AG04450 (cell line): ENCODE measurements at regions not wholly inside any gene's neighbourhood (a gene's known extent, or its start where the extent isn't known, plus 50 kb on each side); places are given as distances from the start of the nearest gene placed in this dataset.

Experiments used
- CTCF ChIA-PET: fragments of 300-600, 350-600 bp; formaldehyde crosslinking; extraction: SDS; loops from one replicate; lab custom pipeline; 2022; ENCODE audit warnings: antibody characterized with exemption, inconsistent platforms; lab: Charles Lee
- POLR2A ChIA-PET: fragments of 350-600 bp; formaldehyde crosslinking; extraction: SDS; loops from one replicate; lab custom pipeline; 2021; ENCODE audit warnings: antibody characterized with exemption, inconsistent platforms; lab: Yijun Ruan, JAX
- DNase-seq: peaks from one replicate; pipeline ENCODE4 v3.0.0-alpha.2; 2011; ENCODE audit warnings: low read depth, low spot score
- H3K27ac ChIP-seq: one replicate; pipeline ENCODE4 v1.5.1; 2012; ENCODE audit warnings: low read depth, low read length, control low read depth
- H3K27me3 ChIP-seq: one replicate; pipeline ENCODE4 v1.6.0; 2012; ENCODE audit warnings: low read length; ENCODE audit not compliant: control insufficient read depth, insufficient read depth
- H3K4me3 ChIP-seq: 2 replicates; pipeline ENCODE4 v1.5.1; 2011; ENCODE audit warnings: mild to moderate bottlenecking, low read depth, low read length, control low read depth
- H3K9me3 ChIP-seq: 2 replicates; pipeline ENCODE4 v1.5.1; 2012; ENCODE audit warnings: low read length; ENCODE audit not compliant: control insufficient read depth, insufficient read depth
- CTCF ChIP-seq: IDR thresholded peaks from 2 replicates; pipeline ENCODE4 v1.5.1; 2011; ENCODE audit warnings: low read depth, low read length, control low read depth, inconsistent platforms

DNA sequence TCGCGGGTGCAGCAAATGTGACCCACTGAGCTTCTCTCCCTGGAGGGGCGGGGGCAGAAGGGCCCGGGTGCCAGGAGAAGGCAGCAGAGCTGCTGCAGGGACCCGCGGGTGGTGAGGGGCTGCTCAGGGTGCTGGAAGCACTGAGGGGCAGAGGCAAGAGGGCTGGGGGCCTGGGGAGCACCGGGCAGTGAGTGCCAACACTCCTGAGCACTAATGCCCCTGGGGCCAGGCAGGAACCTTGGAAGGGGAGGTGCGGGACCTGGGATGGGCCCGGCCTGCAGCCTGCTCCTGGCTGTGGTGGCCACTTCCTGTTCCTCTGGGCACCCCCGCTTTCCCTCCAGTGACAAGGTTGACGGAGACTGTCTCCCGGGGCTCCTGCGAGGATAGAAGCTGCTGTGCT is 66.5 kb upstream of the ADRA2C start:
- POLR2A ChIA-PET, result no interaction called here
- Histone ChIP-seq H3K9me3 (no peaks in the 10 kb centered on the region), H3K27ac (no peak overlapping the region), H3K27me3 (peaks cover 14% of the 10 kb centered on the region), H3K4me3 (no peak overlapping the region)
- DNase-seq, result no peak
- CTCF ChIA-PET, result no interaction called here
- TF ChIP-seq CTCF, result no peak

DNA sequence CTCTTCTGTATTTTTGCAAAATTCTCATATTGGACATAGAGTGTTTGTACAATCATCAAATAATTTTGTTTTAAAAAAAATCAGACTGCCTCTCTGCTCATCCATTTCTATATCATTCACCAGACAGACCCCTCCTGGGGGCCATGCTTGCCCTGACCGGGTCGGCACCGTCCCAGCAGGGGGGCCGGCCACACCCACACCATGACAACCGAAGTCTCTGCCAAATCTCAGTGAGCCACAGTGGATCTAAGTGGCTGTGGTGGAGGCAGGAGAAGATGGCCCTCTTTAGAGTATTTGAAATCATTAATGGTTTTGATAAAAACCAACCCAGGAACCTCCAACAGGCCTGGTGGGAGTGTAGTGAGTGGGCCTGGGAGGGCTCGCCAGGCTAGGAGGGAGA is 66.9 kb upstream of the ADRA2C start:
- H3K27me3 ChIP-seq, result peaks cover 11% of the 10 kb centered on the region
- no peak overlapping the region for H3K27ac ChIP-seq
- no peak for DNase-seq
- no peak overlapping the region for H3K4me3 ChIP-seq
- ChIA-PET POLR2A (no interaction called here), CTCF (no interaction called here)
- H3K9me3 ChIP-seq, result no peaks in the 10 kb centered on the region
- TF ChIP-seq CTCF, result no peak

GRCh38 chr4:3697033-3697432 is 69.2 kb upstream of the ADRA2C start:
- POLR2A ChIA-PET, result no interaction called here
- no peak overlapping the region for H3K27ac ChIP-seq
- no peaks in the 10 kb centered on the region for H3K9me3 ChIP-seq
- CTCF ChIA-PET, result no interaction called here
- peaks cover 6% of the 10 kb centered on the region for H3K27me3 ChIP-seq
- DNase-seq, result no peak
- no peak for TF ChIP-seq CTCF
- no peak overlapping the region for H3K4me3 ChIP-seq

GRCh38 chr4:3690551-3691152 is 75.5 kb upstream of the ADRA2C start:
- ChIA-PET CTCF (no interaction called here), POLR2A (no interaction called here)
- Histone ChIP-seq H3K4me3 (no peak overlapping the region), H3K27me3 (no peaks in the 10 kb centered on the region), H3K27ac (no peak overlapping the region), H3K9me3 (no peaks in the 10 kb centered on the region; the same call in 1 of the 2 replicates)
- TF ChIP-seq CTCF, result no peak
- no peak for DNase-seq

DNA sequence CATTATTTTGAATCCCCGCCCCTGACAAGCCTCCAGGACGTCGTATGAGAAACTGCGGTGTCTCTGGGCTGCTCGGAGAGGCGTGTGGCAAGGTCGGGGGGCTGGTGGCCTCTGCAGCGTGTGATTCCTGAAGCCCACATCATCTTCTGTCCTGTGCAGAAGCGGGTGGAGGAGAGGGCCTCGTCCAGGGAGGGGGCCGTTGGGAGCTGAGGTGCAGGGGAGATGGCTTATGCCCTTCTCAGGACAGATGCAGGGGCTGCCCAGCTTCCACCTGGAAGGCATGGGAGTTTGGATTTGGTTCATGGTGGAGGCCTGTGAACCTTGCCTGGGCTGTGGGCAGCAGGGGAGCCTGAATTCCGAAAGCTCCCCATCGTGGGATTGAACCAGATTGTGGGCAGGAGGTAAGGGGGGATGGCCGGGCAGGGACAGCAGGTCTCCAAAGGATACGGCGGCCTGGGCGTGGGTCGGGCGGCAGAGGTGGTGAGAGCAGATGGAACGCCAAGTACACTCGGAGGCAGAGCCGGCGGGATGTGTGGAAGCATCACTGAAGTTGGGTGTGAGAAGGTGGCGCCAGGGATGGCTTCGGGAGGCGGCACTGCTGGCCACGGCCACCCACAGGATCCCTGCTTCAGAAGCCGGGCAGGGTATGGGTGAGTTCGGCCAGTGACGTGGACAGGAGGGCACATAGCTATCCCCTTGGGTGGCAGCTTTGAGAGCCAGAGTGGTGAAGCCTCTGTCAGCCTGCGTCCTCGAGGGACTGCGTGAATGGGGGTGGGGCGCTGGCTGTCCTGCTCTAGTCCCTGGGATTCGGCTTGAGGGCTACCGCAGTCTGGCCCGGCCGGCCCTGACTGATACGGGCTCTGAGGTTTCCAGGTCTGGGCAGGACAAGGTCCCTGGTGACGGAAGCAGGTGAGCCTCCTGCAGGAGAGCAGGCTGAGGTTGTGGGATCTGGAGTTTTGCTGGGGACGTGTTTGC is 76.3 kb upstream of the ADRA2C start:
- Histone ChIP-seq H3K4me3 (no peak overlapping the region), H3K9me3 (no peaks in the 10 kb centered on the region; the same call in 1 of the 2 replicates), H3K27ac (no peak overlapping the region), H3K27me3 (peaks cover 3% of the 10 kb centered on the region)
- ChIA-PET POLR2A (no interaction called here), CTCF (no interaction called here)
- TF ChIP-seq CTCF, result no peak
- DNase-seq, result no peak
